Keratinocyte (primary cell): ENCODE measurements at regions not wholly inside any gene's neighbourhood (a gene's known extent, or its start where the extent isn't known, plus 50 kb on each side); places are given as distances from the start of the nearest gene placed in this dataset.

Source experiments
- DNase-seq: peaks from one replicate; pipeline ENCODE4 v3.0.0-alpha.2; 2011; ENCODE audit warnings: low read depth, missing footprints, low spot score
- FAIRE-seq: peaks from 2 replicates; lab custom pipeline; 2011; peaks lifted over from hg19 to GRCh38; lab: Jason Lieb, UNC
- H2AFZ ChIP-seq: 2 replicates; pipeline ENCODE4 v1.6.0; 2012; ENCODE audit warnings: low read length, control low read depth, inconsistent platforms; ENCODE audit not compliant: control insufficient read depth
- H3K27ac ChIP-seq: 2 replicates; pipeline ENCODE4 v1.5.1; 2011; ENCODE audit warnings: low read length; ENCODE audit not compliant: control insufficient read depth, insufficient read depth
- H3K27me3 ChIP-seq: 3 replicates; pipeline ENCODE4 v1.6.0; 2011; ENCODE audit warnings: low read length; ENCODE audit not compliant: control insufficient read depth, insufficient read depth; ENCODE audit errors: extremely low read depth
- H3K36me3 ChIP-seq, 2 experiments: 2 replicates in 1 of 2; 3 replicates in 1 of 2; pipeline ENCODE4 v1.5.1; 2011; ENCODE audit warnings: low read length in 2 of 2, mild to moderate bottlenecking in 1 of 2; ENCODE audit not compliant: control insufficient read depth in 2 of 2, insufficient read depth in 2 of 2; ENCODE audit errors: extremely low read depth in 1 of 2
- H3K4me1 ChIP-seq: 3 replicates; pipeline ENCODE4 v1.5.1; 2011; ENCODE audit warnings: low read length; ENCODE audit not compliant: control insufficient read depth, insufficient read depth; ENCODE audit errors: extremely low read depth
- H3K4me2 ChIP-seq: 3 replicates; pipeline ENCODE4 v1.6.0; 2011; ENCODE audit warnings: low read depth, low read length; ENCODE audit not compliant: control insufficient read depth, insufficient read depth; ENCODE audit errors: extremely low read depth
- H3K4me3 ChIP-seq, 3 experiments: fragments of 200-600 bp in 1 of 3; sonication (generic) in 1 of 3; 2 replicates in 2 of 3; 3 replicates in 1 of 3; pipeline ENCODE4 v1.5.1; 2011 to 2016; ENCODE audit warnings: low read length in 3 of 3, mild to moderate bottlenecking in 3 of 3, control low read depth in 2 of 3, inconsistent platforms in 1 of 3, low read depth in 1 of 3, mixed read lengths in 1 of 3, mixed run types in 1 of 3, moderate library complexity in 1 of 3; ENCODE audit not compliant: control insufficient read depth in 2 of 3, insufficient read depth in 2 of 3; ENCODE audit errors: extremely low read depth in 1 of 3
- H3K79me2 ChIP-seq: 2 replicates; pipeline ENCODE4 v1.6.0; 2012; ENCODE audit warnings: low read length; ENCODE audit not compliant: control insufficient read depth, insufficient read depth
- H3K9ac ChIP-seq: 3 replicates; pipeline ENCODE4 v1.6.0; 2011; ENCODE audit warnings: low read length; ENCODE audit not compliant: control insufficient read depth, insufficient read depth; ENCODE audit errors: extremely low read depth
- H3K9me1 ChIP-seq: 3 replicates; pipeline ENCODE4 v1.6.0; 2011; ENCODE audit warnings: low read length; ENCODE audit not compliant: control insufficient read depth, insufficient read depth; ENCODE audit errors: extremely low read depth
- H3K9me3 ChIP-seq: 2 replicates; pipeline ENCODE4 v1.5.1; 2012; ENCODE audit warnings: low read depth, low read length; ENCODE audit not compliant: control insufficient read depth
- H4K20me1 ChIP-seq: 3 replicates; pipeline ENCODE4 v1.6.0; 2011; ENCODE audit warnings: low read length; ENCODE audit not compliant: control insufficient read depth, insufficient read depth; ENCODE audit errors: extremely low read depth
- CTCF ChIP-seq, 3 experiments: IDR thresholded peaks in 1 of 3; conservative IDR thresholded peaks in 1 of 3; optimal IDR thresholded peaks in 1 of 3; 2 replicates in 2 of 3; 3 replicates in 1 of 3; pipeline versions ENCODE3 to v1.5.1; 2011; ENCODE audit warnings: low read length in 3 of 3, mild to moderate bottlenecking in 3 of 3, moderate library complexity in 2 of 3, control low read depth in 1 of 3, inconsistent platforms in 1 of 3; ENCODE audit not compliant: insufficient read depth in 2 of 3; ENCODE audit errors: extremely low read depth in 1 of 3
- EZH2 ChIP-seq: IDR thresholded peaks from one replicate; pipeline ENCODE4 v1.6.1; 2012; ENCODE audit warnings: inconsistent platforms, mild to moderate bottlenecking, low read length, moderate library complexity
- dilution Hi-C: fragments of 300-500 bp; cut with MboI; formaldehyde crosslinking; loops from one replicate; pipeline ENCODE4 v1.7.0; 2020; ENCODE audit warnings: low sequenced_read_pairs; ENCODE audit not compliant: extremely low pct_ligation_motif_present

DNA sequence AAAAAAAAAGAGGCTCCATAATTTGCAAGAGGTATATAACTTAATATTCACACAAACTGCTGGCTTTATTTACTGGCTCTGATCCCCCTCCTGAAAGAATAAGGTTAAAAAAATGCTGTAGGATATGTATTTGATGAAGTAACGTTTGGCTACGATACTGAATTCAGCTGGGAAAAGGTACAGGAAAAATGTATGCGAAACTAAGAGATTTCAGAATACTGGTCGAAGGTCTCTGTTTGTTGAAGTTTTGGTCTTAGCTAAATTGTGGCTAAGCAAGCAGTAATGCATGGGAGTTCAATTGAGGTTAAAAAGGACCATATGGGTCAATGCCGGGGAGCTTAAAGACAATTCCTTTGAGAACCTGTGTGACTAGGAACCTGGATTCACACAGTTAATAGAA, 355.5 kb upstream of the NCAM2 start:
- H3K9me1 ChIP-seq, result no peaks in the 10 kb centered on the region
- FAIRE-seq (no peak), DNase-seq (no peak)
- no peaks in the 10 kb centered on the region for H3K4me1 ChIP-seq
- no peak for TF ChIP-seq EZH2
- no peak for TF ChIP-seq CTCF (optimal IDR thresholded peaks at IDR 0.05 in 1 of 3, IDR thresholded peaks at IDR 0.05 in 1 of 3, conservative IDR thresholded peaks at IDR 0.05 in 1 of 3; ENCODE audit: extremely low read depth in 1 of 3, insufficient read depth in 2 of 3, low read length in 3 of 3)
- no peaks in the 10 kb centered on the region for H3K79me2 ChIP-seq
- H3K27ac ChIP-seq, result no peak overlapping the region
- no peak overlapping the region for H3K4me3 ChIP-seq
- peaks cover 5% of the 10 kb centered on the region for H3K9me3 ChIP-seq
- no peak overlapping the region for H3K4me2 ChIP-seq
- no peak overlapping the region for H3K9ac ChIP-seq
- no peaks in the 10 kb centered on the region for H3K27me3 ChIP-seq
- no peak overlapping the region for H2AFZ ChIP-seq
- H3K36me3 ChIP-seq, result no peaks in the 10 kb centered on the region
- dilution Hi-C loops, result no loop called here
- H4K20me1 ChIP-seq, result no peaks in the 10 kb centered on the region

GRCh38 chr21:20644552-20644951, 353.7 kb upstream of the NCAM2 start:
- Histone ChIP-seq H2AFZ (no peak overlapping the region), H4K20me1 (no peaks in the 10 kb centered on the region), H3K9me1 (no peaks in the 10 kb centered on the region), H3K9me3 (peaks cover 5% of the 10 kb centered on the region), H3K4me3 (no peak overlapping the region), H3K79me2 (no peaks in the 10 kb centered on the region), H3K27ac (no peak overlapping the region), H3K4me1 (no peaks in the 10 kb centered on the region), H3K36me3 (no peaks in the 10 kb centered on the region), H3K4me2 (no peak overlapping the region), H3K27me3 (no peaks in the 10 kb centered on the region), H3K9ac (no peak overlapping the region)
- FAIRE-seq (no peak), DNase-seq (no peak)
- TF ChIP-seq EZH2, result no peak
- no peak for TF ChIP-seq CTCF (optimal IDR thresholded peaks at IDR 0.05 in 1 of 3, IDR thresholded peaks at IDR 0.05 in 1 of 3, conservative IDR thresholded peaks at IDR 0.05 in 1 of 3; ENCODE audit: extremely low read depth in 1 of 3, insufficient read depth in 2 of 3, low read length in 3 of 3)
- dilution Hi-C loops, result no loop called here
